ENCODE measurements at regions not wholly inside any gene's neighbourhood (a gene's known extent, or its start where the extent isn't known, plus 50 kb on each side); places are given as distances from the start of the nearest gene placed in this dataset.
"Not testable (repeated sequence)": the region's sequence is repeated elsewhere in the genome, so short reads cannot be mapped to it uniquely, and the experiment has no call there.

GRCh38 chr16:29315916-29316517, 90.5 kb downstream of the NPIPB11 start:
- in situ Hi-C loops (cut with HindIII; ENCODE audit: low sequenced_read_pairs): no loop called here
- H3K4me3 ChIP-seq (ENCODE audit: low read depth, low read length): no peak overlapping the region
- no peak for DNase-seq (ENCODE audit: low read depth)
- no peak for TF ChIP-seq CTCF (IDR thresholded peaks at IDR 0.05; ENCODE audit: low read depth, low read length, missing control alignments)

GRCh38 chr16:29315046-29315445, 91.5 kb downstream of the NPIPB11 start:
- no peak for TF ChIP-seq CTCF (IDR thresholded peaks at IDR 0.05; ENCODE audit: low read depth, low read length, missing control alignments)
- DNase-seq (ENCODE audit: low read depth): no peak

GRCh38 chr16:29314292-29314934, 92.1 kb downstream of the NPIPB11 start:
- H3K4me3 ChIP-seq (ENCODE audit: low read depth, low read length): no peak overlapping the region
- no peak for TF ChIP-seq CTCF (IDR thresholded peaks at IDR 0.05; ENCODE audit: low read depth, low read length, missing control alignments)
- in situ Hi-C loops (cut with HindIII; ENCODE audit: low sequenced_read_pairs): no loop called here
- no peak for DNase-seq (ENCODE audit: low read depth)

More at GRCh38 chr16:29315046-29315445, 91.5 kb downstream of the NPIPB11 start:
- in situ Hi-C loops (cut with HindIII; ENCODE audit: low sequenced_read_pairs): no loop called here
- no peak overlapping the region for H3K4me3 ChIP-seq (ENCODE audit: low read depth, low read length)

- in situ Hi-C loops (cut with HindIII; ENCODE audit: low sequenced_read_pairs): no loop called here
- TF ChIP-seq CTCF (IDR thresholded peaks at IDR 0.05; ENCODE audit: low read depth, low read length, missing control alignments): no peak
- DNase-seq (ENCODE audit: low read depth): no peak
- no peak overlapping the region for H3K4me3 ChIP-seq (ENCODE audit: low read depth, low read length)
These were observed 92.9 kb downstream of the NPIPB11 start for GRCh38 chr16:29313559-29314048.

- no peak for TF ChIP-seq CTCF (IDR thresholded peaks at IDR 0.05; ENCODE audit: low read depth, low read length, missing control alignments)
- no peak for DNase-seq (ENCODE audit: low read depth)
- in situ Hi-C loops (cut with HindIII; ENCODE audit: low sequenced_read_pairs): no loop called here
- H3K4me3 ChIP-seq (ENCODE audit: low read depth, low read length): no peak overlapping the region
These were observed 93.5 kb downstream of the NPIPB11 start for GRCh38 chr16:29312835-29313558.

- in situ Hi-C loops (cut with HindIII; ENCODE audit: low sequenced_read_pairs); H3K4me3 ChIP-seq (ENCODE audit: low read depth, low read length): not testable (repeated sequence)
These were observed 94.2 kb downstream of the NPIPB11 start for GRCh38 chr16:29312345-29312675.

More at GRCh38 chr16:29312345-29312675, 94.2 kb downstream of the NPIPB11 start:
- DNase-seq (ENCODE audit: low read depth): not testable (repeated sequence)

Measured in astrocyte of the cerebellum (primary cell).